C4-2B (cell line): ENCODE measurements at regions not wholly inside any gene's neighbourhood (a gene's known extent, or its start where the extent isn't known, plus 50 kb on each side); places are given as distances from the start of the nearest gene placed in this dataset.

Experiments used
- H3K27ac ChIP-seq: fragments of 450-650 bp; 2 replicates; pipeline ENCODE4 v1.5.1; 2017
- CTCF ChIP-seq: fragments of 450-650 bp; conservative IDR thresholded peaks from 2 replicates; pipeline ENCODE4 v1.5.1; 2017; ENCODE audit warnings: mild to moderate bottlenecking
- ZFX ChIP-seq: fragments of 450-650 bp; IDR thresholded peaks from 2 replicates; pipeline ENCODE4 v1.6.1; 2017

- no peak for TF ChIP-seq CTCF
- TF ChIP-seq ZFX: no peak
- H3K27ac ChIP-seq: no peak overlapping the region
Observed at GRCh38 chr12:42684802-42685071, 95.2 kb upstream of the PRICKLE1 start.

GRCh38 chr12:42683933-42684801, 94.6 kb upstream of the PRICKLE1 start:
- TF ChIP-seq ZFX: no peak
- TF ChIP-seq CTCF: no peak
- H3K27ac ChIP-seq: no peak overlapping the region; the same call in 1 of the 2 replicates

GRCh38 chr12:42683266-42683665, 93.7 kb upstream of the PRICKLE1 start:
- no peak overlapping the region; the same call in 1 of the 2 replicates for H3K27ac ChIP-seq
- no peak for TF ChIP-seq CTCF
- TF ChIP-seq ZFX: no peak

GRCh38 chr12:42679466-42679865, 89.9 kb upstream of the PRICKLE1 start:
- no peak overlapping the region for H3K27ac ChIP-seq
- TF ChIP-seq CTCF (no peak), ZFX (no peak)

GRCh38 chr12:42677461-42677860, 87.9 kb upstream of the PRICKLE1 start:
- TF ChIP-seq ZFX (no peak), CTCF (no peak)
- no peak overlapping the region for H3K27ac ChIP-seq

- H3K27ac ChIP-seq: no peak overlapping the region
- no peak for TF ChIP-seq CTCF
- TF ChIP-seq ZFX: no peak
Observed at GRCh38 chr12:42673535-42673934, 84.0 kb upstream of the PRICKLE1 start.

GRCh38 chr12:42670719-42671118, 81.2 kb upstream of the PRICKLE1 start:
- TF ChIP-seq ZFX: no peak
- TF ChIP-seq CTCF: no peak
- H3K27ac ChIP-seq: no peak overlapping the region
